ENCODE measurements at regions not wholly inside any gene's neighbourhood (a gene's known extent, or its start where the extent isn't known, plus 50 kb on each side); places are given as distances from the start of the nearest gene placed in this dataset.
"Not testable (repeated sequence)": the region's sequence is repeated elsewhere in the genome, so short reads cannot be mapped to it uniquely, and the experiment has no call there.

DNA sequence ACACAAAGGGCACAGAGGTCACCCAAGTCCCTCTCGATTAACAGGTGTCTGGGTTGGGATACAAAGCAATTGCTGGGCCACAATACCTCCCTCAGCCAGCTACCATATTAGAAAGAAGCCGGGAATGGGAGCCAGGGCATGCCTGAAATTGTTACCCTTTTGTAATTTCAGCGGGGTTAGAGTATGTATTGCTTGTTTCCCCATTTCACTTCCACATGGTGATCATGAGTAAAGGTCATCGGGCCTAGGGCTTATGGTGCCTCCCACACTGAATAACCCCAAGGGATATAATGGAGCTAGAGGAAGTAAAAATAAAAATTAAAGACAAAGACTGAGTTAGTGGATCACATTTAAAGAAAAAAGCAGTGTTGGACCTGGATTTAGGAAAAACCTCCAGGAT lies 437.2 kb upstream of the KLHL29 start:
- no peak for DNase-seq

- no peak for DNase-seq
Observed at GRCh38 chr2:22950431-22950830, 434.5 kb upstream of the KLHL29 start.

GRCh38 chr2:22952656-22953225 lies 432.2 kb upstream of the KLHL29 start:
- DNase-seq, result no peak

DNA sequence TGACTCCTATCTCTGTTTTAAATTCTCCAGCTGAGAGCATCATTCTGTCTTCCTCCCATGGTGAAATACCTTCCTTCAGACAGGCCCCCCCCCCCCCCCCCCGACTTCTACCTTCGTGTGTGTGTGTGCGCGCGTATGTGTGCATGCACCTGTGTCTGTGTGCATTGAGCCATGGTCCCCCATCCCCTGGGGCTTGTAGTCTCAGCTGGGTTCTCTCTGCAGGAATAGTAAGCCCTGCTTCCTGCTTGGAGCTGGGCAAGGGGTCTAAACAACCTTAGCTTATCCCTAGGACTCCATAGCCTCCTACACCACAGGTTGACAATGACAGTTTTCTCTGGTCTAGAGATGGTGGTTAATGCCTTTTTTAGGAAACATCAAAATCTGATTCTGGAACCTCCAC lies 427.5 kb upstream of the KLHL29 start:
- no peak for DNase-seq

- DNase-seq, result no peak
Observed at GRCh38 chr2:22958308-22958707, 426.7 kb upstream of the KLHL29 start.

GRCh38 chr2:22967756-22968155 lies 417.2 kb upstream of the KLHL29 start:
- DNase-seq, result no peak

GRCh38 chr2:22970284-22970975 lies 414.5 kb upstream of the KLHL29 start:
- no peak for DNase-seq

GRCh38 chr2:22970991-22971390 lies 414.0 kb upstream of the KLHL29 start:
- no peak for DNase-seq

DNA sequence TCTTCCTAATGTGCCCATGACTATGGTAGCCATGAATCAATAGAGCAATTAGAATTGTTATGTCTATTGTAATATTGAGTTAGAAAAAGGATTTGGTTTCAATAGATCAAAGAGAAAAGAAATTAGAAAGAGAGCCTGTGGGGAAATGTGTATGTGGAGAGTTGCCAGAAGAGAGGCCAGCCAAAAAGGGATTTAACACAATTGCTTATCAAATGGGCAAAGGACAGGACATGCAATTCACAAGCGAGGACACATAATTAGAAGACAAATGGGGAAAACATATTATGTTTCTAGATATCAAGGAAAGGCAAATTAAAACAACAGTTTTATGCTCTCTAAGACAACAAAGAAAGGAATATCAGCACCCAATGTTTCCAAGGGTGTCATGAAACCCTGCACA lies 403.2 kb upstream of the KLHL29 start:
- no peak for DNase-seq

- DNase-seq, result not testable (repeated sequence)
Observed at GRCh38 chr2:22984152-22984551, 400.8 kb upstream of the KLHL29 start.

DNA sequence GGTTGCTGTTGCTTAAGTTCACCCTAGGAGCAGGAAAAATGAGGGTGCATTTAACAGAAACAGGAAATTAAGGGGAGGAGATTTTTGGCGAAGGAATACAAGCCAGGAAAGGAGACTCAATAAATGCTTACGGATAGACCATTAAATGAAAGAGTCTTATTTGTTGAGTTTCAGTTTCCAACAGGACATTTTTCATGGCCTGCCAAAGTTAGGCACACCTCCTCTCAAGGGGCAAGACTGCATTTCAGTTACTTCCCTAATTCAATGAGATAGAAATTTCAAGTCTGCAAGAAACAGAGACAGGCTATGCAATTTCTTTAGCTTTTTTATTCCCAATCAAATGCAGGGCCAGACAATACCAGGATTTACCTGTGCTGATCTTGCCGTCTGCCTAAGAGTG lies 394.7 kb upstream of the KLHL29 start:
- no peak for DNase-seq

GRCh38 chr2:22991844-22992243 lies 393.1 kb upstream of the KLHL29 start:
- DNase-seq, result no peak

DNA sequence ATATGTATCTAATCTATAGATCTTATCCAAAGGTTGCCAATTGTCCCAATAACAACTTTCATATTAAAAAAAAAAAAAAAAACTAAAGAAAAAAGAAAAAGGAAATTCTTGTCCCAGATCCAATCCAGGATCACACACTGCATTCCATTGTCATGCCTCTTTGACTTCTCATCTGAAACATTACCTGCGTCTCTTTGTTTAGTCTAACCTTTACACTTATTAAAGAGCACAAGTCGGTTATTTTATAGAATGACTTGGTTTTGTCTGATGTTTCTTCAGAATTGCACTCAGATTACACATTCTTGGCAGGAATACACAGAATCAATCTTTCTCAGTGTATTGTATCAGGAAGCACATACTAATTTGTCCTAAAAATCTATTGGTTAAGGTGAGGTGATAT lies 392.5 kb upstream of the KLHL29 start:
- no peak for DNase-seq

- no peak for DNase-seq
Observed at GRCh38 chr2:22993250-22993649, 391.7 kb upstream of the KLHL29 start.

DNA sequence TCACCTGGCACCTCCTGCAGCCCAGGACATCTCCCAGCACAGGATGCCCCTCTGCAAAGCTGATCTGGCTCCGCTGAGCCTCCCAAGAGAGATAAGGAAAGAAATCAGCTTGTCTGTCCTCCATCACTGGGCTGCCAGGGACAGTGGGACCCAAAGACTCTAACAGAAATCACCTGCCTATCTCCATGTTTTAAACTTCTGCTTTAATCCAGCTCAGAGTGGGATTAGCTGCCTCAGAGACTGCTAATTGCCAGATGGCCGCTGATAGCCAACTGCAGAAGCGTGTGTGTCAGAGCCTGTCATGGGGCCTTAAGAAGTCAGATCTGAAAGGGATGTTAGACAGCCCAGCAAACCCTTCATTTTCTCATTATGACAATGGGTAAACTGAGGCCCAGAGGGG lies 389.4 kb upstream of the KLHL29 start:
- DNase-seq, result no peak

DNA sequence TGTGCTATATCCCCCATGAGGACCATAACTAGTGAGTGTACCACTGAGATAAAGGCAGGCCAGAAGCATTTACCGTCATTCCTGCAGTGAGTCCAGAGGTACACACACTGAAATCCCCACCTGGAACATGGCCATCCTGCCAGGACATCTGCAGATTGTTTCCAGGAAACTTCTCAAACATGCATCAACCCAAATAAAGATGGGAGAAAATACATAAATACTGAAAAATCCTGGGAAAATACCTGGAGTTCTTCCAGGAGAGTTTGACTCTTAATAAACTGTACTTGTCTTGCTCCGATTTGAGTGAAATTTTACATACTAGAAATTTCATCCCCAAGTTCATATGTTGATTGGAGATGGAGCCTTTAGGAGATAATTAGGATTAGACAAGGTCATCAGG lies 388.1 kb upstream of the KLHL29 start:
- no peak for DNase-seq

DNA sequence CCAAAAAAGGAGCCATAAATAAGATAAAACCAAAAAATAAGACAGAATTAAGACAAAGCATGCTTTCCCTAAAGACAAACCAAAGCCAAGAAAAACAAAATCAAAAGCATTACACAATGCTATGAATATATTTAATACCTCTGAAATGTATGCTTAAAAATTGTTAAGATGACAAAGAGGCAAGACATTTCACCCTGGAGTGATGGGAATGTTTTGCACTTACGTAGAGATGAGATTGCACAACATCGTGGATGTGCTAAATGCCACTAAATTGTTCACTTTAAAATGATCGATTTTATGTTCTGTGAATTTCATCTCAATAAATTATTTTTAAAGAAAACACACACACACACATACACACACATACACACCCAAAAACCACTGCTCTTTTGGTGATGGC lies 386.6 kb upstream of the KLHL29 start:
- no peak for DNase-seq

- no peak for DNase-seq
Observed at GRCh38 chr2:22999951-23000350, 385.0 kb upstream of the KLHL29 start.

DNA sequence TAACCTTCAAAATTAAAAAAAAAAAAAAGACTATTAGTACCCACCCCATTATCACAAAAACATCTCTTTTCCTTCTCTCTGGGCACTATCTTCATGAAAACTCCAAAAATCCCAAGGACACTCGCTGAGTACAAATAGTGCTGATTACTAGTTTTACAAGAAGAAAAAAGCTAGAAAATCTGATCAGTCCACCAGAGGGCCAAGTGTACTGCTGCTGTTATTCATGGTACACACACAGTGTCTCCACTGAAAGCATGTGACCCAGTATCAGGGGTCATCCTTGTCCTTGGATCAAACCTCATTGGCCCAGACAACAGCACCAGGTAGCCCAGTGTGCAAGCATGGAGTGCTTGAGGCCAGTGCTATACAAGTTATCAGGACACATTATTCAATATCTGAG lies 382.7 kb upstream of the KLHL29 start:
- DNase-seq, result no peak

DNA sequence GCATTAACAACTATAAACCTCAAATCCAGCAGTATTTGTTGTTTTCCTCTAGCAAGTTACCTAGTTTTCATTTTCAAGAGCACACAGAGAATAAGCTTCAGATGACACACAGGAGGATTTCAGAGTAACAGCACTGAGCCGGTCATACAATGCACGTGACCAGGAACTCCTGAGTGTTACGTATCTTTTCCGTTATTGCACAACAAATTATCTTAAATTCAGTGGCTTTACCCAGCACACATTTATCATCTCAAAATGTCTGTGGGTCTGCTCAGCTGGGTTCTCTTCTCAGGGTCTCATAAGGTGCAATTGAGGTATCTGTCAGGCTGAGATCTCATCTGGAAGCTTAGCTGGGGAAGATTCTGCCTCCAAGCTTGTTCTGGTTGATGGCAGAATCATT lies 379.5 kb upstream of the KLHL29 start:
- DNase-seq, result no peak

DNA sequence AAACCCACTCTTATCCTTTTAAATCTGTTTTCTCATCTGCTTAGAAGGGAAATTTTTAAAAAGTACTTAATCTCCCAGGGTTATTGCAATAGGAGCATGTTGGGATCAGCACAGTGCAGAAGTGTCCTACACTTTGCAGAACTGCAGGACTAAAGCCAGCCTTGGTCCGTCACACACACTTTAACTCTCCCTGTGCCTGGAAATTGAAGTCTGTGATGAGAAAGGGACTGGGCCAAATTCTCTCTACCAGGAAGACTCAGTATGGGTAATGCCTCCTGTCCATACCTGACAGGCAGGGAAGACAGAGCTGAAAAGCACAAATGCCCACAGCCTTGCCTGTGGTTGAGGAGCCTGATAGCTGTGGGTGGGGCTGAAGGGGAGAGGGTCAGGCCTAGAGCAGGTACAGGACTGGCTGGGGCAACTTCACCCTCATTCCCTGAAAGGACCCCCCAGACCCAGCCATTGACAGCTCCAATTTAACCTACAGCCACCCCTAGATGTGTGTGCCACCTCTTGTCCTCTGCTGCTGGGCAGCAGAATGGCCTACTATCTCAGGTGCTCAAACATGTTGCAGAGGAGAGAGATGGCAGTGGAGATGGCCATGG lies 377.2 kb upstream of the KLHL29 start:
- no peak for DNase-seq

GRCh38 chr2:23008440-23008839 lies 376.5 kb upstream of the KLHL29 start:
- no peak for DNase-seq

GRCh38 chr2:23008951-23009350 lies 376.0 kb upstream of the KLHL29 start:
- no peak for DNase-seq

- no peak for DNase-seq
Observed at GRCh38 chr2:23009545-23010149, 375.3 kb upstream of the KLHL29 start.

Measured in activated T-cell treated with anti-CD3 and anti-CD28 coated beads for 4 hours (primary cell).